NT2/D1 (cell line): ENCODE measurements at regions not wholly inside any gene's neighbourhood (a gene's known extent, or its start where the extent isn't known, plus 50 kb on each side); places are given as distances from the start of the nearest gene placed in this dataset.

ENCODE experiments used
- SUZ12 ChIP-seq: IDR thresholded peaks from 2 replicates; pipeline ENCODE4 v1.6.1; 2011; ENCODE audit not compliant: insufficient read length, insufficient read depth; ENCODE audit errors: extremely low read depth
- YY1 ChIP-seq: IDR thresholded peaks from 2 replicates; pipeline ENCODE4 v1.6.1; 2011; ENCODE audit not compliant: insufficient read length, insufficient read depth
- ZNF274 ChIP-seq: IDR thresholded peaks from 2 replicates; pipeline ENCODE4 v1.6.1; 2011; ENCODE audit warnings: mild to moderate bottlenecking, low read depth, low read length

DNA sequence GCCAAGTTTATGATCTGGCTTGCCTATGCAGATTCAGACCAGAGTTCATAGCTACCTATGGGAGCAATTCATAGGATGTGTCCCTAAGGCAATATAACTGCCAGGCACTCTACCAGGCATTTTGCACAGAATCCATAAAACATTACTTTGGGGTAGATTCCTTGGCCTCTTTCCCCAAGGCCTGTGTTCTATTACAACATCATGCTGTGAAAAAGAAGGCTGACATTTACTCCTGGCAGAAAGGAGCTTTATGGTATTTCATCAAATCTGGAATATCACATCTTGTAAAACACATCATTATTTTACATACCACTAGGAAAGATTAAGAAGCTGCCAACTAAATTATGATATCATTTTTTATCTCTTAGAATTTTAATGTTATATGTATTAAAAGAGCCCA lies 287.0 kb upstream of the MARCKS start:
- TF ChIP-seq YY1 = no peak
- TF ChIP-seq ZNF274 = no peak
- no peak for TF ChIP-seq SUZ12
